ENCODE measurements at regions not wholly inside any gene's neighbourhood (a gene's known extent, or its start where the extent isn't known, plus 50 kb on each side); places are given as distances from the start of the nearest gene placed in this dataset.

- 7% methylated on average over 6 of the region's 6 CpGs for WGBS (ENCODE audit: missing lambda C conversion rate)
- FAIRE-seq: no peak
- no peak for TF ChIP-seq NFE2L2 (conservative IDR thresholded peaks at IDR 0.05; ENCODE audit: low read length)
- no peak for TF ChIP-seq REST (IDR thresholded peaks at IDR 0.05)
- no peak for TF ChIP-seq BHLHE40 (IDR thresholded peaks at IDR 0.05; ENCODE audit: low read depth, low read length)
- TF ChIP-seq PHF8 (IDR thresholded peaks at IDR 0.05; ENCODE audit: borderline replicate concordance, low read depth): no peak
- no peak for TF ChIP-seq RCOR1 (IDR thresholded peaks at IDR 0.05; ENCODE audit: low read depth, low read length)
- no peak for TF ChIP-seq JUNB (IDR thresholded peaks at IDR 0.05)
- no peak for TF ChIP-seq FOSL2 (IDR thresholded peaks at IDR 0.05)
- TF ChIP-seq FOSL2 (CRISPR knock-in tag; IDR thresholded peaks at IDR 0.05): no peak
- no peak for TF ChIP-seq PBX3 (IDR thresholded peaks at IDR 0.05)
- TF ChIP-seq HES2 (IDR thresholded peaks at IDR 0.05): no peak
- no peak for TF ChIP-seq CHD4 (IDR thresholded peaks at IDR 0.05; ENCODE audit: borderline replicate concordance)
- Histone ChIP-seq H3K4me2 (no peak overlapping the region), H3K9me3 (no peaks in the 10 kb centered on the region), H3K4me3 (no peak overlapping the region), H3K4me1 (no peaks in the 10 kb centered on the region), H3K27ac (no peak overlapping the region)
- POLR2A ChIA-PET: no interaction called here
- CTCF ChIA-PET: no interaction called here
- DNase-seq (ENCODE audit: low read depth in 1 of 2, low spot score in 1 of 2): no peak
- ATAC-seq: no peak
These were observed 368.0 kb upstream of the SEMA6A start for GRCh38 chr5:116942622-116943021.

GRCh38 chr5:116939641-116940040 is 365.0 kb upstream of the SEMA6A start:
- no peaks in the 10 kb centered on the region for H3K4me1 ChIP-seq
- no peak overlapping the region for H3K4me3 ChIP-seq
- ATAC-seq: no peak
- TF ChIP-seq HEYL (CRISPR knock-in tag; IDR thresholded peaks at IDR 0.05) (no peak), KDM1A (IDR thresholded peaks at IDR 0.05; ENCODE audit: low read depth) (no peak), CTCF (IDR thresholded peaks at IDR 0.05) (no peak), ELK1 (IDR thresholded peaks at IDR 0.05; ENCODE audit: low read depth, low read length) (no peak), ZFP36 (IDR thresholded peaks at IDR 0.05; ENCODE audit: borderline replicate concordance, partially characterized antibody) (no peak), BCL3 (IDR thresholded peaks at IDR 0.05) (no peak), CHD4 (IDR thresholded peaks at IDR 0.05; ENCODE audit: borderline replicate concordance) (no peak), HDAC2 (IDR thresholded peaks at IDR 0.05) (no peak), RFX5 (IDR thresholded peaks at IDR 0.05) (no peak), HES2 (IDR thresholded peaks at IDR 0.05) (no peak), FOXS1 (CRISPR knock-in tag; IDR thresholded peaks at IDR 0.05) (no peak)
- no peaks in the 10 kb centered on the region for H3K9me3 ChIP-seq
- no peak for FAIRE-seq
- ChIA-PET POLR2A (no interaction called here), CTCF (no interaction called here)
- DNase-seq (ENCODE audit: low read depth in 1 of 2, low spot score in 1 of 2): no peak
- 9% methylated on average over 7 of the region's 7 CpGs for WGBS (ENCODE audit: missing lambda C conversion rate)
- H3K27ac ChIP-seq: no peak overlapping the region
- no peak overlapping the region for H3K4me2 ChIP-seq
